Left ventricle myocardium inferior (tissue), 1 donor: ENCODE measurements at regions not wholly inside any gene's neighbourhood (a gene's known extent, or its start where the extent isn't known, plus 50 kb on each side); places are given as distances from the start of the nearest gene placed in this dataset.

Experiments used
- DNase-seq: peaks from one replicate; pipeline ENCODE4 v3.0.0-alpha.2; 2020
- H3K27ac ChIP-seq: fragments of 200-600 bp; replicated peaks from 2 replicates; pipeline ENCODE4 v1.8.0; 2021
- H3K27me3 ChIP-seq: fragments of 200-600 bp; 2 replicates; pipeline ENCODE4 v1.8.0; 2021; ENCODE audit warnings: low read depth
- H3K36me3 ChIP-seq: fragments of 200-600 bp; 2 replicates; pipeline ENCODE4 v1.8.0; 2021
- H3K4me1 ChIP-seq: fragments of 200-600 bp; 2 replicates; pipeline ENCODE4 v1.8.0; 2021
- H3K4me3 ChIP-seq: fragments of 200-600 bp; 2 replicates; pipeline ENCODE4 v1.8.0; 2021; ENCODE audit warnings: mild to moderate bottlenecking, moderate library complexity
- H3K9me3 ChIP-seq: fragments of 200-600 bp; replicated peaks from 2 replicates; pipeline ENCODE4 v1.8.0; 2021
- CTCF ChIP-seq: fragments of 200-600 bp; IDR thresholded peaks from 2 replicates; pipeline ENCODE4 v1.8.0; 2021; ENCODE audit warnings: antibody characterized with exemption, mild to moderate bottlenecking, borderline replicate concordance
- intact Hi-C: fragments of 100-400 bp; cut with micrococcal nuclease; formaldehyde crosslinking; loops from one replicate; pipeline ENCODE4 v1.11.0; 2022
- donor health status: DM: no; HTN: yes; CAD: no; lungs with severe emphysema.

- Histone ChIP-seq H3K27ac (no peak overlapping the region), H3K27me3 (no peaks in the 10 kb centered on the region), H3K4me3 (no peak overlapping the region), H3K9me3 (no peaks in the 10 kb centered on the region), H3K36me3 (no peaks in the 10 kb centered on the region), H3K4me1 (peaks cover 16% of the 10 kb centered on the region)
- TF ChIP-seq CTCF, result no peak
- intact Hi-C loops, result no loop called here
- DNase-seq, result no peak
Observed at GRCh38 chr12:88982694-88983093, 369.6 kb downstream of the DUSP6 start.

GRCh38 chr12:88977115-88977514 is 375.2 kb downstream of the DUSP6 start:
- Histone ChIP-seq H3K9me3 (no peaks in the 10 kb centered on the region), H3K36me3 (no peaks in the 10 kb centered on the region), H3K27ac (no peak overlapping the region), H3K4me1 (peaks cover under 1% of the 10 kb centered on the region), H3K27me3 (no peaks in the 10 kb centered on the region), H3K4me3 (no peak overlapping the region)
- intact Hi-C loops, result no loop called here
- no peak for TF ChIP-seq CTCF
- DNase-seq, result no peak

- Histone ChIP-seq H3K27ac (no peak overlapping the region), H3K36me3 (no peaks in the 10 kb centered on the region), H3K4me1 (peaks cover 17% of the 10 kb centered on the region), H3K27me3 (no peaks in the 10 kb centered on the region), H3K4me3 (no peak overlapping the region), H3K9me3 (no peaks in the 10 kb centered on the region)
- intact Hi-C loops, result no loop called here
- no peak for TF ChIP-seq CTCF
- no peak for DNase-seq
Observed at GRCh38 chr12:88973998-88974397, 378.3 kb downstream of the DUSP6 start.

- intact Hi-C loops, result no loop called here
- Histone ChIP-seq H3K27me3 (no peaks in the 10 kb centered on the region), H3K4me1 (peaks cover 17% of the 10 kb centered on the region), H3K27ac (peak overlapping the region; percentile 57), H3K9me3 (no peaks in the 10 kb centered on the region), H3K36me3 (no peaks in the 10 kb centered on the region), H3K4me3 (no peak overlapping the region)
- no peak for TF ChIP-seq CTCF
- no peak for DNase-seq
Observed at GRCh38 chr12:88970740-88971139, 381.6 kb downstream of the DUSP6 start.

GRCh38 chr12:88969127-88969526 is 383.2 kb downstream of the DUSP6 start:
- TF ChIP-seq CTCF, result no peak
- Histone ChIP-seq H3K4me1 (peaks cover 17% of the 10 kb centered on the region), H3K4me3 (no peak overlapping the region), H3K9me3 (no peaks in the 10 kb centered on the region), H3K27me3 (no peaks in the 10 kb centered on the region), H3K36me3 (no peaks in the 10 kb centered on the region), H3K27ac (no peak overlapping the region)
- intact Hi-C loops, result no loop called here
- no peak for DNase-seq
